ENCODE measurements at regions not wholly inside any gene's neighbourhood (a gene's known extent, or its start where the extent isn't known, plus 50 kb on each side); places are given as distances from the start of the nearest gene placed in this dataset.
A peak's percentile ranks its signal among the peaks of the same experiment; 100 is the strongest.

DNA sequence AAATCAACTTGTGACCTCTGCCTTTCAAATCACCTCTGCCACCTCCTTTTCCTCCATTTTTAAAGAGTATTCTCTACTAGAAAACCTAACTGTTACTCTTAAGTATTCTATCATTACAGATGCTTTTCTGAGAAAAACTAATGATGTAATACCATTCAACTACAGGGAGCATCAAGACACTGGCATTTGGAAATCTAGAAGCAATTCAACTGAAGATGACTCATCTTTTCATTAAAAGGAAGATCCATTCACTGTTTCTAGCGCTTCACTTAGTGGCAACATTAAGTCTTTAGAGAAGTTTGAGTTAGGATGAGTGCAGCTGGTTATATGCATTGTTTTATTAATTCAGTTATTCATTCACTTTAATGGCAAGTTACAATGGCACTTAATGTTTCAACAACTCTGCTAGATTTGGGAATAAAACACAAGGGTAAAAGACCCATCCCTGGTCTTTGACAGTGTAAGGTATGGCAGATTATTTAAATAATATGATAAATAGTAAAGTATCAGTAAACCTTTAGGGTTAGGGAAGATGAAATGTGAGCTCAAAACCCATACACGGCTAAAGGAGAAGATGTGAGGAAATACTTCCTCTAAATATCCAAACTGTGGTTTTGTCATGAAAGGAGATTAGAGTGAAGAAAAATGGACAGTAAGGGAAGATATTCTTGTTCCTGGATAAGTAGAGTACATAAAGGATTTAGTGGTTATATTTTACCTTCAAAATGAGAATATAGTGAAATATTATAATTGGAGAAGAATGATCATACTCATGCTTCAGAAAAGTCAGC is 61.7 kb downstream of the KCNJ2 start:
- DNase-seq, result no peak

DNA sequence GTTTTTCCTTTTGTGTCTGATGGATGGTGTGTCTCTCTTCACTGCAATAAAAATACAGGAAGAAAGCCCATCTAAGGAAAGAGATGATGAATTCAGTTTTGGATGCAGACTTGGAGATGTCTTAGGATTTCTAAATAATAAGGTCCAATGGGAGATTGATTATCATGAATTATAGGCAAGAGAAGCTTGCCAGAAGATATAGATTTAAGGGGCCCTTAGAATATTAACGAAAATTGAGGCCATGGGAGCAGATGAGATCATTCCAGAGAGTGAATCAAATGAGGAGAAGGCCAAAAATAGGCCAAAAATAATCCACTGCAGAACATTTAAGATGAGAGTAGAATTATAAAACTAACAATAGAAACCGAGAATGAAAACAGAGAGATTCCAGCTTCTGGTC is 63.1 kb downstream of the KCNJ2 start:
- DNase-seq, result no peak

GRCh38 chr17:70235252-70235651 is 65.9 kb downstream of the KCNJ2 start:
- no peak for DNase-seq

DNA sequence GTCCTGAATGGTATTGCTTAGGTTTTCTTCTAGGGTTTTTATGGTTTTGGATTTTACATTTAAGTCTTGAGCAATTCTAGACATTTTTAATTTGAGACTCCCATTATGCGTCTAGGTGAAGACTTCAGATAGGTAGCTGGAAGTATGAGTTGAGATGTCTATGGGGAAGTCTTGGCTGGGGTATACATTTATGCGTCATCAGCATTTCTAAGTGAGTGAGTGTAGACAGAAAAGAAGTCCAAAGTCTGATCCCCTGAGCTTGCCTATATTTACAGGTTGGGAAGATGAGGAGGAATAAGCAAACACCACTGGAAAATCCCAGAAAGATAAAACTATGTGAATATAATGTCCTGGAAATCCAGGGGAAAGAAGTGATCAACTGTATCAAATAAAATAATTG is 68.9 kb downstream of the KCNJ2 start:
- no peak for DNase-seq

- DNase-seq, result no peak
Observed at GRCh38 chr17:70238646-70239045, 69.3 kb downstream of the KCNJ2 start.

DNA sequence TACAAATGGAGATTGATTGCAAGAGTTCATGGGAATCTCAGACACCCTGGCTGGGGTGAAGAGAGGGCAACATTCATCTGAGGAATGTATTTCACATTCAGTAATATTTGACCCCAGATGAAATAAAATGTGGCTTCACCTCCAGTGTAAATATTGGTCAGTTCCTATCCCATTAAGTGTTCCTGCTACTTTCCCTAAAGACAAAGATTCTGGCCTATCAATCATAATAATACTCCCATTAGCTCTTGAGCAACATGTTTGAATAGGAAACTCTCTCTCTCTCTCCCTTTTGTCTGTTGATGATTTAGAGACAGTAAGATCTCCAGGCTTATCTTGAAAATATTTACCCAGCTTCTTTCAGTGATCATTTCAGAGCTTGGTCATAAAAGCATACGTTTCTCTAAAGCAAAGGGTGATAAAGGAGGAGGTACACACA is 70.1 kb downstream of the KCNJ2 start:
- peak; percentile 74 for DNase-seq

- DNase-seq, result no peak
Observed at GRCh38 chr17:70241071-70241470, 71.7 kb downstream of the KCNJ2 start.

- DNase-seq, result no peak
Observed at GRCh38 chr17:70242781-70243437, 73.6 kb downstream of the KCNJ2 start.

DNA sequence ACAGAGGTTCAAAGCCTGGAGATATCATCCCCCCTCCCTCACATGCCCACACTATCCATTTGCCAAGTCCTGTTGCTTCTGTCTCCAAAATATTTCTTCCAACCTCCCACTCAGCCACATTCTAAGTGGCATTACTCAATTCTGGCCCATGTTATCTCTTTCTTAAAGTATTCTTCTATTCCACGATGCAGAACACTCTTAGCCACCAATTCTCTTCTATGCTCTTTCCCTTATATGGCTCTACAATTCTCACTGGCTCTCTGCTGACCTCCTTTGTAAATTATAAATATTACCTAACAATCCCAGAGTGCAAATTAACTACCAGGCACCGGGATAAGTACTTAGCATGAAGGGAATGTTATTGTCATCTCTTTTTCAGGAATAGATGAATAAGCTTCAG is 82.4 kb downstream of the KCNJ2 start:
- no peak for DNase-seq

DNA sequence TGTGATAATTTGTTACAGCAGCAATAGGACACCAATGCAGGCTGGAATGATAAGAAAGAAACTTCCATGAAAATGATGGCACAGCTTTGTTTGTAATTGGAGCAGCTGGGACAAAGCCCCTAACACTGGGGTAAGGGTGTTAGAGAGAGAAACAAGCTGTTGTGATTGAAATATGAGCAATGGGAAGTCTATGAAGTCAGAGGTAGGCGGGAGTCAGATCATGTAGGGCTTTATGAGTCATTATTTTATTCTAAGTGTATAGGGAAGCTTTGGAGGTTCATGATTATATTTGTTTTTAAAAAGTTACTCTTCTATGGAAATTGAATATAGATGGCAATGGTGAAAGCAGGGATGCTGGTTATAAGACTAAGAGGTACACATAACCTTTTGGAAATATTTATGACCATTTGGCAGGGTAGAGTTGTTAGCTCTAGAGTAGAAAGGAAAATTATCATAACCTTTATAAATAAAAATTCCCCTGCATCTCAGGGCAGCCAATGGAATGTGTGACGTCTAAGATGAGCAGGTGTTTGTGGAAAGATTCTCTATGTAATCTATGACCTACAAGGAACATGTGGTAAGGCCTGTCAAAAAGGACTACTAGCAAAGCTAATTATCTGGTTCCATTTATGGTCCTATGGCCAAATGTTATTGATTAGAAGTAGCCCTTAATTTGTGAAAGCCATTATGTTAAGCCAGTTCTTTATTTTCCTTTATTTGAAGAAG is 85.6 kb downstream of the KCNJ2 start:
- DNase-seq, result no peak

DNA sequence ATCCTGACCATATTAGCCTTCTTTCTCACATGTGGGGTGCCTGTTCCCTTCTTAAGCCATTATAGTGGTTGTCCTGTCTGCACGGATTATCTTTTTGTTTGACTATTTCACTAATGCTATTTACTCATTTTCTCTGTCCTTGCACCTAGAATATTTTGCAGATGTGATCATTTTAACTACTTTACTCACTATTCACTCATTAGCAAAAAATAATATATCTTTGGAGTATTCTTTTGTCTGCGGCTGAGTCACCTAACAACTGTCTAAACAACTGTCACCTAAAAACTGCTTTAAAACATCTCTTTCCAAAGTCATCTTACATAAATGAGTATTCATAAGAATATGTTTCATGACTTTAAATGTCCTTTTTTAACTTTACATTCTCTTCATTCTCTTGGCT is 87.4 kb downstream of the KCNJ2 start:
- DNase-seq, result no peak

DNA sequence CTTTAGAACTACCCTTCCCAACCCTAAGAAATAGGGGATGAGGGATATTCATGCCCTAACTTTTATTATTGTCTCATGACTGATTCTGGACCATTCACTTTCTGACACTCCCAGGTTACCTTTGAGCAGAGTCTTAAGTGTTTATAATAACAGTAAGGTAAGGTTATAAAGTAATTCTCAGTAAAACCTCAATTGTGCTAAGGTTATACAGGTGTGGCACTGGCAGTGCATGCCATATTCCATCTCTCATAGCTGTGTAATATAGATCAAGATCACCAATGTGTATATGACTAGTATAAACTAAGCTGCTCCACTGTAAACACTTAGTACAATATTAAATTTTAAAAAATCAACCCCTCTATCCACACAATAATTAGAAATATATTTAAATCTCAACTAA is 89.1 kb downstream of the KCNJ2 start:
- DNase-seq, result no peak

DNA sequence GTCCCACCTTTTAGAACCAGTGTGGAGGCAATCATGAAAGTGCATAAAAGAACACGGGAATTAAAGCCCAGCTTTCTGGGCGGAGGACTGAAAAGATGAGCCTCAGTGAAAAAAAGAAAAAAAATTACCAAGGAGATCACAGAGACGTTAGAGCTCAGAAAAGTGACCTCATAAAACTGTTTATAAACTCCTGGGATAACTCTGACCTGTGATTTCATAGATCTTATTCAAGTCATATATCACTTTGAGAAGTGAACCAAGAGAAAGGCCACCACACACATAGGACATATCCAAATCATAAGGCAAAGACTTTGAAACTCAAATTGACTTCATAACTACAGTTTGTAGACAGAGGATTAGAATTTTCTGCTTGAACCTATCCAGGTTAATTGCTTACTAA is 90.1 kb downstream of the KCNJ2 start:
- DNase-seq, result no peak

DNA sequence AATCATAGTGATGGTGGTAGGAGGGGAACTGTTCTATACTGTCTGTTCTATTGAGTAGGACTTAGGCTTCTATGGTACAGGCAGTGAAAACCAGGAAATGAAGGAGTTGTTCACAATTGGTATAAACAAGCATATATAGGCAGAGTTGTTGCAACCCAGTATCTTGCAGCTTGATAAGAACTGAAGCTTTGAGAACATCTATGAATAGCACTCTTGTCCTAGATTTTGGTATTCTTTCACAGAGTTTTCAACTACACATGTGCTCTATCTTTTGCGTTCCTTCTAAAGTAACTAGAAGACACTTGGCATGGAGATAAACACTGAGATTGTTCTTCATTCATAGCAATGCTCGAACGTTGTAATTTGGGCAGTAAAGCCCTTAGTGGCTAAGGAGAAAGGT is 91.8 kb downstream of the KCNJ2 start:
- DNase-seq, result no peak

GRCh38 chr17:70265471-70265870 is 96.1 kb downstream of the KCNJ2 start:
- DNase-seq, result no peak

DNA sequence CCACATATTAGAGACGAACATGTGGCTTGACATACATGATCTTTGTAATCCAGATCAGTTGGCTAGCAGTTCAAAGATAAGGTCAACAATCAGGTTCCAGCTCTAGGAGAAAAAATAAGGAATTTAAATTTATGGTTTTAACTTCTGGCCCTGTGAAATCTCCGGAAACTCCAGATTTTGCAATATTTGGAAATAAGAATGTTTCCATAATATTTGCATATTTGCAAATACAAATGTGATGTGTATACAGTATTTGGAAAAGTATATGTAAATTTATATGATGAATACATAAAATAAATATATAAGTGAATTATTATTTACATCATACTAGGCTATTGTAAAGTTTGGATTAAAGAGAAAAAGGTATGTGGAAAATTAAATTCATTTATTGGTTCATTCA is 97.1 kb downstream of the KCNJ2 start:
- DNase-seq, result no peak

- DNase-seq, result no peak
Observed at GRCh38 chr17:70268383-70268782, 99.1 kb downstream of the KCNJ2 start.

- DNase-seq, result no peak
Observed at GRCh38 chr17:70270554-70270953, 101.2 kb downstream of the KCNJ2 start.

DNA sequence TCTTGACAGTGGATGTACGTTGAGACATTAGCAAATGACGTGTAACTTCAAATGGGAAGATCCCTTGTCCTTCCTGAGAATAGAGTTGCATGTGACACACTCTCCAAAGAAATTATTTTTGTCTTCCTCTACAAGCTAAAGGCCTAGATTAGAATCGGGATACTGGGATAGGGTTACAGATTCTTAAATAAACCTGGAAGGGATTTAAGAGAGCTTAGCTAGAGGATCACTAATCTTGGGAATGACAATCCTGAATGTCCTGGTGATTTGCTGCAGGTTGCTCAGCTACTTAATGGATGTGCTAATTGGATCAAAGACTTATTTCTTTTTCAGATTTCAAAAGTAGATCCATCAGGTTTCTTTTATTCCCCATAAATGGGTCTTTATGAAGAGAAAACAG is 101.9 kb downstream of the KCNJ2 start:
- no peak for DNase-seq

DNA sequence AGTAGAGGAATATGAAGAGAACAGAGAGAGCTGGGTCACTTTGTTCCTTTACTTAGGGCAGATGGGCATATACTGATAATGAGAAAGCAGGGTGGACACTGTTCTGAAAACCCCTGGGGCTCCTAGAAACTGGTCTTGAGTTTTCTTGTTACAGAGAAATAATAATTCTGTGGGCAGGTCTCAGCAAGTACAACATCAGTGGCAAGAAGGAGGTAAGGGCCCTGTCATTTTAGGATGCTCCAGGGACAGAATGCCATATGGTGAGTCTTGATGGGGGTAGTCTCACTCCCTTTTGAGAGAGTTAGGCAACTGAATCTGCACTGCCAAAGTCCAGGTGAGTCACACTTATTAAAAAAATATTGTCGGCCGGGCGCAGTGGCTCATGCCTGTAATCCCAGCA is 102.3 kb downstream of the KCNJ2 start:
- DNase-seq, result no peak

DNA sequence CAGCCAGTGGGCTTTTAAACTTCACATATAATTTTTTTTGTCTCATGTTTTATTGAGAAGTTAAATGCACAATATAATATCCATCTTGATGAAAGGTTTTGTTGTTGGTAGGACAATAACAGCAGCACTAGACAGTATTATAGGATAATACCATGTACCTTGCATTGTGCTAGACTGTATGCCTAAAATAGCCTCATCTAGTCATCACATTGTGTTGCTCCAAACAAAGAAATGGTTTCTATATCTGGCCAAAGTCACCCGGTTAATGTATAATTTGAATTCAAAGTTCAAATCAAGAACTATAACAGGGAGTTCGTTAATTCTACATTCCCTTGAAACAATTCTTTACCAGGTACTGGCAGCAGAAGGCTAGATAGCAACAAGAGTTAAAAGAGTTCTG is 104.9 kb downstream of the KCNJ2 start:
- no peak for DNase-seq

DNA sequence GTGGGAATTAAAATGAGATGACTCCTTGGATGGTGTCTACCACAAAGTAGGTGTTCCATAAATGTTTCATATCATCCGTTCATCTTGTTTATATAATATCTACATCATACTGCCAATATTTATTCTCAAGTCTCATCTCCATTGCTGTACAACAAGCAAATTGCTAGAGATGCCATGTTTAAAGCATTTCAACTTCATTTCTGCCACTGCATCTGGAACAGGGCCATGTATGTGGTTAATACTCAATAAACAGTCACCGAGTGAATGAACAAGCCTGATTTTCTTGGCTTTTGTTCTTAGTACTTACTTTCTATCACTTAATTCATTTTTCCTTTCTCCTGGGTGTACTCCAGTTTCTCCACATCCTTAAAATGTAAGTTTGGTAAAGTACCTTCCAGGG is 107.6 kb downstream of the KCNJ2 start:
- DNase-seq, result no peak

DNA sequence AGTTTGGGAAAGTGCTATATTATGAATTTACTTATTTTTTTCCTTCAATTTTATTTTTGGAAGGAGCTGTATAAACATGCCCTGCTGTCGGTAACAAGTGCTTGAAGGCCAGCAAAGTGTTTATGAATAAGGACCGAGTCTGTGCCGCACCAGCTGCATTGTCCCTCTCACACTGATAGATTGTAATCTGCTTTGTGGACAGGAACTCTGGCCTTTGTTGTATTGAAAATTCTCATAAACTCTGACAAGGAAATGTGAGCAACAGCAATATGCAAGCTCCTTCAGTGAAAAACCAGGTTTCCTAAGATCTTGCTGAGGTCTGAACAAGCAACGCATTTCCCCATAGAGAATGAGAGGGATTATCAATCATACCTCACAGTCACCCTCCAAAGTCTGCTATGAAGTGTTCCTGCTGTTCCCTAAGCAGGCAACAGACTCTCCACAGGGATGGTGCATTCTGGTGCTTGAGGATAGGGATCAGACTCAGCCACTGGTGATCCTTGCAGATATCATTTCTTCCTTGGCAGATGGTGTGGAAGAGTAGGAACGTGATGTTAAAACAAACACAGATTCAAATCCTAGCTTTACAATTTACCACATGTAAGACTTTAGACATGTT is 109.6 kb downstream of the KCNJ2 start:
- DNase-seq, result peak; percentile 22

GRCh38 chr17:70286391-70286790 is 117.1 kb downstream of the KCNJ2 start:
- DNase-seq, result no peak

Measured in DMS153 (cell line).